Epithelial cell of esophagus (primary cell): ENCODE measurements at regions not wholly inside any gene's neighbourhood (a gene's known extent, or its start where the extent isn't known, plus 50 kb on each side); places are given as distances from the start of the nearest gene placed in this dataset.

Source experiments
- DNase-seq: peaks from one replicate; pipeline ENCODE4 v3.0.0; 2010; ENCODE audit warnings: low read depth
- H3K4me3 ChIP-seq: 2 replicates; pipeline ENCODE4 v1.5.1; 2011; ENCODE audit warnings: mild to moderate bottlenecking, low read length, control low read depth
- CTCF ChIP-seq: IDR thresholded peaks from 2 replicates; pipeline ENCODE4 v1.5.1; 2011; ENCODE audit warnings: low read depth, mild to moderate bottlenecking, low read length, control low read depth, inconsistent platforms; ENCODE audit not compliant: insufficient read depth; ENCODE audit errors: missing control alignments

GRCh38 chr2:217666338-217666737 lies 336.5 kb downstream of the TNS1 start:
- peak; percentile 38 for DNase-seq
- no peak overlapping the region for H3K4me3 ChIP-seq
- no peak for TF ChIP-seq CTCF

GRCh38 chr2:217664761-217665160 lies 338.0 kb downstream of the TNS1 start:
- no peak for DNase-seq
- H3K4me3 ChIP-seq: no peak overlapping the region
- no peak for TF ChIP-seq CTCF

- no peak for TF ChIP-seq CTCF
- H3K4me3 ChIP-seq: no peak overlapping the region
- no peak for DNase-seq
These were observed 339.7 kb downstream of the TNS1 start for GRCh38 chr2:217662984-217663602.

- no peak for TF ChIP-seq CTCF
- no peak for DNase-seq
- H3K4me3 ChIP-seq: no peak overlapping the region
These were observed 341.4 kb downstream of the TNS1 start for GRCh38 chr2:217661378-217661777.

- no peak for DNase-seq
- no peak overlapping the region for H3K4me3 ChIP-seq
- TF ChIP-seq CTCF: no peak
These were observed 342.4 kb downstream of the TNS1 start for GRCh38 chr2:217660423-217660822.

GRCh38 chr2:217658806-217659205 lies 344.0 kb downstream of the TNS1 start:
- no peak overlapping the region for H3K4me3 ChIP-seq
- TF ChIP-seq CTCF: no peak
- no peak for DNase-seq

- no peak for DNase-seq
- no peak overlapping the region for H3K4me3 ChIP-seq
- no peak for TF ChIP-seq CTCF
These were observed 345.5 kb downstream of the TNS1 start for GRCh38 chr2:217657252-217657651.
